ENCODE measurements at regions not wholly inside any gene's neighbourhood (a gene's known extent, or its start where the extent isn't known, plus 50 kb on each side); places are given as distances from the start of the nearest gene placed in this dataset.

DNA sequence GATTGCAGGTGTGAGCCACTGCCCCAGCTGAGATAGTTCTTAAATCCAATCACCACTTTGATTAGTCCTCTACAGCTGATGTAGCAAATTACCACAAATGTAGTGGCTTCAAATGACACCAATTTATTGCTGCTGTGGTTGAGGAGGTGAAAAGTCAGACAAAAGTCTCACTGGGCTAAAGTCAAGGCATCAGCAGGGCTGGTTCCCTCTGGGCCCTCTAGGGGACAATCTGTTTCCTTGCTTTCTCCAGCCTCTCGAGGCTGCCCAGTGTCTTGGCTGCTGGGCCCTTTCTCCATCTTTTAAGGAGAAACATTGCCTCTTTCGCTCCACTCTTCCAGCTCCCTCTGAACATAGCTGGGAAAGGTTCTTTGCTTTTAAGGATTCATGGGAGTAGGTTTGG, 50.5 kb upstream of the SHANK2 start:
- TF ChIP-seq EZH2 (IDR thresholded peaks at IDR 0.05; ENCODE audit: borderline replicate concordance, low read depth, low read length, poor library complexity, severe bottlenecking): no peak
- TF ChIP-seq, protein P1, sequence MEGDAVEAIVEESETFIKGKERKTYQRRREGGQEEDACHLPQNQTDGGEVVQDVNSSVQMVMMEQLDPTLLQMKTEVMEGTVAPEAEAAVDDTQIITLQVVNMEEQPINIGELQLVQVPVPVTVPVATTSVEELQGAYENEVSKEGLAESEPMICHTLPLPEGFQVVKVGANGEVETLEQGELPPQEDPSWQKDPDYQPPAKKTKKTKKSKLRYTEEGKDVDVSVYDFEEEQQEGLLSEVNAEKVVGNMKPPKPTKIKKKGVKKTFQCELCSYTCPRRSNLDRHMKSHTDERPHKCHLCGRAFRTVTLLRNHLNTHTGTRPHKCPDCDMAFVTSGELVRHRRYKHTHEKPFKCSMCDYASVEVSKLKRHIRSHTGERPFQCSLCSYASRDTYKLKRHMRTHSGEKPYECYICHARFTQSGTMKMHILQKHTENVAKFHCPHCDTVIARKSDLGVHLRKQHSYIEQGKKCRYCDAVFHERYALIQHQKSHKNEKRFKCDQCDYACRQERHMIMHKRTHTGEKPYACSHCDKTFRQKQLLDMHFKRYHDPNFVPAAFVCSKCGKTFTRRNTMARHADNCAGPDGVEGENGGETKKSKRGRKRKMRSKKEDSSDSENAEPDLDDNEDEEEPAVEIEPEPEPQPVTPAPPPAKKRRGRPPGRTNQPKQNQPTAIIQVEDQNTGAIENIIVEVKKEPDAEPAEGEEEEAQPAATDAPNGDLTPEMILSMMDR (conservative IDR thresholded peaks at IDR 0.05; ENCODE audit: low read depth, low read length): no peak

Data from A673 (cell line).